GM12878 (cell line): ENCODE measurements at regions not wholly inside any gene's neighbourhood (a gene's known extent, or its start where the extent isn't known, plus 50 kb on each side); places are given as distances from the start of the nearest gene placed in this dataset.

Experiments used
- ATF2 ChIP-seq: IDR thresholded peaks from 2 replicates; pipeline ENCODE4 v1.6.1; 2012; ENCODE audit warnings: low read length, inconsistent platforms
- CTCF ChIP-seq, 3 experiments: IDR thresholded peaks in 2 of 3; conservative IDR thresholded peaks in 1 of 3; 2 replicates each; pipeline ENCODE4 v1.5.1; 2011; ENCODE audit warnings: low read depth in 3 of 3, low read length in 3 of 3, mild to moderate bottlenecking in 3 of 3, control low read depth in 2 of 3, moderate library complexity in 2 of 3, inconsistent platforms in 1 of 3, mixed read lengths in 1 of 3; ENCODE audit not compliant: control insufficient read depth in 2 of 3, insufficient read depth in 1 of 3; ENCODE audit errors: extremely low read depth in 1 of 3
- EGR1 ChIP-seq, 2 experiments: IDR thresholded peaks; 1 replicate in 1 of 2; 2 replicates in 1 of 2; pipeline ENCODE4 v1.6.1; 2011 to 2012; ENCODE audit warnings: low read depth in 2 of 2, low read length in 2 of 2, borderline replicate concordance in 1 of 2, mild to moderate bottlenecking in 1 of 2, moderate library complexity in 1 of 2
- EP300 ChIP-seq, 2 experiments: fragments of 150-350 bp in 1 of 2; IDR thresholded peaks; 2 replicates each; pipeline ENCODE4 v1.6.1; 2011 to 2012; ENCODE audit warnings: low read depth in 2 of 2, low read length in 2 of 2, borderline replicate concordance in 1 of 2, improper control_type of control experiment in 1 of 2, inconsistent platforms in 1 of 2; ENCODE audit not compliant: control insufficient read depth in 1 of 2
- MXI1 ChIP-seq: fragments of 150-350 bp; IDR thresholded peaks from 2 replicates; pipeline ENCODE4 v1.6.1; 2011; ENCODE audit warnings: low read depth, mild to moderate bottlenecking, inconsistent platforms, low read length, improper control_type of control experiment
- SMC3 ChIP-seq: IDR thresholded peaks from 2 replicates; pipeline ENCODE4 v1.6.1; 2011; ENCODE audit warnings: low read length, improper control_type of control experiment, borderline replicate concordance

GRCh38 chr1:219293410-219293809, 119.7 kb downstream of the LYPLAL1 start:
- TF ChIP-seq CTCF (IDR thresholded peaks at IDR 0.05 in 2 of 3, conservative IDR thresholded peaks at IDR 0.05 in 1 of 3; ENCODE audit: control insufficient read depth in 2 of 3, extremely low read depth in 1 of 3, insufficient read depth in 1 of 3, low read depth in 3 of 3, low read length in 3 of 3) (no peak), EP300 (IDR thresholded peaks at IDR 0.05; ENCODE audit: borderline replicate concordance in 1 of 2, control insufficient read depth in 1 of 2, low read depth in 2 of 2, low read length in 2 of 2) (no peak), EGR1 (IDR thresholded peaks at IDR 0.05; ENCODE audit: borderline replicate concordance in 1 of 2, low read depth in 2 of 2, low read length in 2 of 2) (no peak), SMC3 (no peak), MXI1 (no peak), ATF2 (no peak)
